SK-N-SH (cell line): ENCODE measurements at regions not wholly inside any gene's neighbourhood (a gene's known extent, or its start where the extent isn't known, plus 50 kb on each side); places are given as distances from the start of the nearest gene placed in this dataset.

Experiments
- CTCF ChIA-PET: fragments of 300-600, 350-600 bp; formaldehyde crosslinking; extraction: SDS; loops from one replicate; lab custom pipeline; 2021; lab: Yijun Ruan, JAX
- POLR2A ChIA-PET: fragments of 350-600 bp; sonication (Branson Sonifier 250); formaldehyde crosslinking; extraction: SDS; loops from one replicate; lab custom pipeline; 2020; ENCODE audit warnings: antibody characterized with exemption, inconsistent platforms; lab: Yijun Ruan, JAX
- DNase-seq: peaks from one replicate; pipeline ENCODE4 v3.0.0; 2012
- H2AFZ ChIP-seq: fragments of 200-600 bp; sonication (generic); 2 replicates; pipeline ENCODE4 v1.8.1; 2016; ENCODE audit warnings: antibody characterized with exemption, mild to moderate bottlenecking, low read depth
- H3F3A ChIP-seq: fragments of 200-600 bp; sonication (generic); replicated peaks from 2 replicates; pipeline ENCODE3; 2016; ENCODE audit warnings: antibody characterized with exemption, mild to moderate bottlenecking; ENCODE audit not compliant: insufficient read depth
- H3K27ac ChIP-seq, 2 experiments: fragments of 200-500 bp in 1 of 2; fragments of 200-600 bp in 1 of 2; sonication (Bioruptor generic) in 1 of 2; sonication (generic), shearing (Covaris generic) in 1 of 2; 2 replicates each; pipeline versions ENCODE4 v1.5.1 to v1.6.1; 2014 to 2016; ENCODE audit warnings: low read depth in 2 of 2, inconsistent platforms in 1 of 2, low read length in 1 of 2, mild to moderate bottlenecking in 1 of 2, mixed read lengths in 1 of 2
- H3K27me3 ChIP-seq: fragments of 200-600 bp; sonication (generic), shearing (Covaris generic); 2 replicates; pipeline ENCODE4 v1.6.1; 2016; ENCODE audit warnings: mixed run types; ENCODE audit not compliant: insufficient read depth
- H3K36me3 ChIP-seq, 2 experiments: fragments of 200-500 bp in 1 of 2; fragments of 200-600 bp in 1 of 2; sonication (Bioruptor generic) in 1 of 2; sonication (generic) in 1 of 2; replicated peaks in 1 of 2; 2 replicates each; pipeline versions ENCODE3 to v1.5.1; 2014 to 2016; ENCODE audit warnings: low read length in 1 of 2, mild to moderate bottlenecking in 1 of 2; ENCODE audit not compliant: insufficient read depth in 2 of 2, control insufficient read depth in 1 of 2
- H3K4me1 ChIP-seq, 2 experiments: fragments of 200-500 bp in 1 of 2; fragments of 200-600 bp in 1 of 2; sonication (Bioruptor generic) in 1 of 2; sonication (generic), shearing (Covaris generic) in 1 of 2; 2 replicates each; pipeline versions ENCODE4 v1.5.1 to v1.6.1; 2014 to 2016; ENCODE audit warnings: low read depth in 1 of 2, low read length in 1 of 2, mixed run types in 1 of 2; ENCODE audit not compliant: insufficient read depth in 2 of 2, control insufficient read depth in 1 of 2
- H3K4me2 ChIP-seq: fragments of 200-600 bp; sonication (generic), shearing (Covaris generic); 2 replicates; pipeline ENCODE4 v1.6.1; 2017; ENCODE audit warnings: mixed run types
- H3K4me3 ChIP-seq, 2 experiments: fragments of 200-500 bp in 1 of 2; fragments of 200-600 bp in 1 of 2; sonication (Bioruptor generic) in 1 of 2; sonication (generic), shearing (Covaris generic) in 1 of 2; 2 replicates each; pipeline versions ENCODE4 v1.5.1 to v1.8.1; 2014 to 2016; ENCODE audit warnings: low read depth in 2 of 2, inconsistent platforms in 1 of 2, low read length in 1 of 2, mild to moderate bottlenecking in 1 of 2, mixed read lengths in 1 of 2, moderate library complexity in 1 of 2
- H3K79me2 ChIP-seq: fragments of 200-600 bp; sonication (generic); 2 replicates; pipeline ENCODE4 v1.8.1; 2017; ENCODE audit warnings: mild to moderate bottlenecking; ENCODE audit not compliant: insufficient read depth
- H3K9ac ChIP-seq: fragments of 200-600 bp; sonication (generic); 2 replicates; pipeline ENCODE4 v1.6.1; 2017; ENCODE audit warnings: mixed run types
- H3K9me2 ChIP-seq: fragments of 200-600 bp; sonication (generic); 2 replicates; pipeline ENCODE4 v1.6.1; 2017; ENCODE audit warnings: mixed run types
- H3K9me3 ChIP-seq: fragments of 200-600 bp; sonication (generic); 2 replicates; pipeline ENCODE4 v1.6.1; 2017; ENCODE audit warnings: mixed run types, mild to moderate bottlenecking, moderate library complexity
- H4K20me1 ChIP-seq: fragments of 200-600 bp; sonication (generic); 2 replicates; pipeline ENCODE4 v1.6.1; 2017; ENCODE audit warnings: mild to moderate bottlenecking, mixed run types; ENCODE audit not compliant: insufficient read depth
- CTCF ChIP-seq: fragments of 200-600 bp; sonication (generic); IDR thresholded peaks from 2 replicates; pipeline ENCODE4 v1.6.1; 2017; ENCODE audit warnings: antibody characterized with exemption, mild to moderate bottlenecking, moderate library complexity
- EP300 ChIP-seq, 2 experiments: IDR thresholded peaks; 2 replicates each; pipeline versions ENCODE4 v1.4.0 to v1.6.1; 2012; ENCODE audit warnings: borderline replicate concordance in 1 of 2, low read depth in 1 of 2, low read length in 1 of 2
- EZH2phosphoT487 ChIP-seq: fragments of 200-600 bp; sonication (generic); IDR thresholded peaks from 2 replicates; pipeline ENCODE4 v1.6.1; 2017; ENCODE audit warnings: low read depth, mixed run types, mild to moderate bottlenecking, antibody characterized with exemption, moderate library complexity, borderline replicate concordance
- FOSL2 ChIP-seq: IDR thresholded peaks from 2 replicates; pipeline ENCODE4 v1.4.0; 2012; ENCODE audit warnings: low read depth, mild to moderate bottlenecking, moderate library complexity, borderline replicate concordance
- FOXJ3 ChIP-seq: sonication (generic); formaldehyde crosslinking; IDR thresholded peaks from 2 replicates; pipeline ENCODE4 v1.5.1; 2020; ENCODE audit warnings: mild to moderate bottlenecking, missing genetic modification reagents
- JUND ChIP-seq: IDR thresholded peaks from 2 replicates; pipeline ENCODE4 v1.4.0; 2012
- MEF2A ChIP-seq: IDR thresholded peaks from 2 replicates; pipeline ENCODE4 v1.4.0; 2012; ENCODE audit warnings: low read depth, borderline replicate concordance
- NFIC ChIP-seq: IDR thresholded peaks from 2 replicates; pipeline ENCODE4 v1.4.0; 2012; ENCODE audit warnings: borderline replicate concordance
- RAD21 ChIP-seq: IDR thresholded peaks from 2 replicates; pipeline ENCODE4 v1.6.1; 2012; ENCODE audit warnings: mild to moderate bottlenecking, low read length
- SMC3 ChIP-seq: IDR thresholded peaks from 2 replicates; pipeline ENCODE4 v1.6.1; 2012; ENCODE audit warnings: low read depth, low read length, improper control_type of control experiment
- TCF12 ChIP-seq: IDR thresholded peaks from 2 replicates; pipeline ENCODE4 v1.4.0; 2012
- TEAD4 ChIP-seq: IDR thresholded peaks from 2 replicates; pipeline ENCODE4 v1.4.0; 2012; ENCODE audit warnings: mild to moderate bottlenecking, borderline replicate concordance; ENCODE audit not compliant: insufficient read depth
- WGBS: methylation state at CpG from one replicate; pipeline ENCODE4 v1.1.6; 2017; ENCODE audit warnings: low lambda C conversion rate; 5-methylcytosine and 5-hydroxymethylcytosine counted together

GRCh38 chr9:28810388-28811075, 1237.3 kb upstream of the C9orf72 start:
- H3K27me3 ChIP-seq, result no peaks in the 10 kb centered on the region
- H3K27ac ChIP-seq, result peak overlapping the region; percentile 28 to 86
- no peak overlapping the region for H3K9ac ChIP-seq

GRCh38 chr9:28820741-28821140, 1247.5 kb upstream of the C9orf72 start:
- Histone ChIP-seq H3F3A (no peaks in the 10 kb centered on the region), H3K9me3 (no peaks in the 10 kb centered on the region), H3K27me3 (no peaks in the 10 kb centered on the region), H3K27ac (no peak overlapping the region), H3K4me2 (no peak overlapping the region)
- TF ChIP-seq TCF12 (no peak), RAD21 (peak; percentile 22; the same call in 1 of the 2 replicates), CTCF (peak; percentile 11; the same call in 1 of the 2 replicates), SMC3 (no peak)
- TF ChIP-seq, all 33 proteins: peak for 2
- H3K4me1 ChIP-seq, result no peaks in the 10 kb centered on the region; a peak in 2 of 4 replicates
- DNase-seq, result no peak
- H3K9me2 ChIP-seq, result no peaks in the 10 kb centered on the region
- no peak overlapping the region for H2AFZ ChIP-seq
- WGBS, result 82% methylated on average over 2 of the region's 2 CpGs
- no peaks in the 10 kb centered on the region for H4K20me1 ChIP-seq
- peaks cover 7% of the 10 kb centered on the region; the same call in 1 of the 2 replicates for H3K79me2 ChIP-seq
- POLR2A ChIA-PET, result no interaction called here
- CTCF ChIA-PET, result interaction anchor here (0.9 kb wide), 1 partner anchor 46 kb away, joined by 3 read pairs; no protein-coding TSS in a partner anchor
- no peak overlapping the region for H3K9ac ChIP-seq
- H3K4me3 ChIP-seq, result no peak overlapping the region
- H3K36me3 ChIP-seq, result no peaks in the 10 kb centered on the region

More at GRCh38 chr9:28810388-28811075, 1237.3 kb upstream of the C9orf72 start:
- no peak for DNase-seq
- CTCF ChIA-PET, result no interaction called here
- H3K4me1 ChIP-seq, result peaks cover 17 to 35% of the 10 kb centered on the region in 2 experiments; a peak in 3 of 4 replicates
- H3K4me2 ChIP-seq, result no peak overlapping the region
- no peaks in the 10 kb centered on the region for H3K9me3 ChIP-seq
- H3K36me3 ChIP-seq, result no peaks in the 10 kb centered on the region
- peaks cover 48% of the 10 kb centered on the region for H3F3A ChIP-seq
- H3K9me2 ChIP-seq, result no peaks in the 10 kb centered on the region
- peaks cover 3% of the 10 kb centered on the region for H4K20me1 ChIP-seq
- POLR2A ChIA-PET, result no interaction called here
- WGBS, result 39% methylated on average over 1 of the region's 1 CpG
- TF ChIP-seq TCF12 (peak; percentile 64), FOSL2 (peak; percentile 45; the same call in 1 of the 2 replicates), EP300 (IDR thresholded peaks at IDR 0.05; ENCODE audit: borderline replicate concordance in 1 of 2, low read depth in 1 of 2, low read length in 1 of 2) (peak in 1 of 2 experiments; percentile 58; a peak in 1 of 4 replicates), TEAD4 (peak; percentile 15; the same call in 1 of the 2 replicates), JUND (peak; percentile 61), FOXJ3 (no peak), MEF2A (peak; percentile 18; the same call in 1 of the 2 replicates), NFIC (peak; percentile 20; the same call in 1 of the 2 replicates), EZH2phosphoT487 (no peak)
- H3K79me2 ChIP-seq, result no peaks in the 10 kb centered on the region
- H2AFZ ChIP-seq, result no peak overlapping the region
- no peak overlapping the region for H3K4me3 ChIP-seq
